K562 (cell line): ENCODE measurements at regions not wholly inside any gene's neighbourhood (a gene's known extent, or its start where the extent isn't known, plus 50 kb on each side); places are given as distances from the start of the nearest gene placed in this dataset.

Experiments
- ATAC-seq: fragments of 200-7000 bp; cut with Tn5 transposase; 3 replicates; pipeline ENCODE4 v1.9.1; 2020; ENCODE audit warnings: moderate library complexity
- BruUV-seq: library from RNA; stranded (reverse); fragments of 400-500 nt; replicated peaks from 2 replicates; lab custom pipeline; 2021; lab: Mats Ljungman, UMichigan
- CTCF ChIA-PET: fragments of 300-600 bp; formaldehyde crosslinking; extraction: SDS; loops from one replicate; lab custom pipeline; 2021; ENCODE audit warnings: low intra/inter-chr PET ratio; lab: Yijun Ruan, JAX
- POLR2A ChIA-PET: fragments of 300-600, 350-650 bp; sonication (Branson Sonifier 250); formaldehyde crosslinking; extraction: SDS; loops from one replicate; lab custom pipeline; 2021; ENCODE audit warnings: antibody characterized with exemption, inconsistent platforms; lab: Yijun Ruan, JAX
- DNase-seq, 4 experiments: peaks; one replicate each; pipeline versions ENCODE4 v3.0.0 to v3.0.0-alpha.2; 2011 to 2018; ENCODE audit warnings: low spot score in 3 of 4, mixed read lengths in 3 of 4; ENCODE audit errors: extremely low read depth in 1 of 4
- FAIRE-seq: peaks from 2 replicates; lab custom pipeline; 2011; peaks lifted over from hg19 to GRCh38; lab: Jason Lieb, UNC
- H2AFZ ChIP-seq: 2 replicates; pipeline ENCODE4 v1.6.0; 2011; ENCODE audit warnings: low read depth, low read length, control low read depth, inconsistent platforms
- H3K27ac ChIP-seq: fragments of 200-600 bp; 3 replicates; pipeline ENCODE4 v1.8.0; 2011; ENCODE audit warnings: low read depth, mild to moderate bottlenecking, control low read depth, inconsistent platforms, low read length, moderate library complexity, mixed read lengths; ENCODE audit errors: extremely low read depth
- H3K27me3 ChIP-seq, 2 experiments: fragments of 300-600 bp in 1 of 2; 2 replicates in 1 of 2; 3 replicates in 1 of 2; pipeline versions ENCODE4 v1.6.0 to v1.8.0; 2011; ENCODE audit warnings: inconsistent platforms in 2 of 2, low read length in 2 of 2, mild to moderate bottlenecking in 1 of 2, mixed read lengths in 1 of 2, moderate library complexity in 1 of 2; ENCODE audit not compliant: control insufficient read depth in 2 of 2, insufficient read depth in 2 of 2
- H3K36me3 ChIP-seq: fragments of 300-600 bp; 3 replicates; pipeline ENCODE4 v1.8.0; 2011; ENCODE audit warnings: mild to moderate bottlenecking, low read length, inconsistent platforms; ENCODE audit not compliant: control insufficient read depth, insufficient read depth
- H3K4me1 ChIP-seq, 2 experiments: fragments of 200-600 bp in 1 of 2; replicated peaks in 1 of 2; 2 replicates in 1 of 2; 3 replicates in 1 of 2; pipeline versions ENCODE4 v1.5.1 to v1.8.0; 2011; ENCODE audit warnings: inconsistent platforms in 2 of 2, low read length in 2 of 2, mild to moderate bottlenecking in 1 of 2, mixed read lengths in 1 of 2, moderate library complexity in 1 of 2; ENCODE audit not compliant: control insufficient read depth in 2 of 2, insufficient read depth in 2 of 2
- H3K4me2 ChIP-seq: 2 replicates; pipeline ENCODE4 v1.6.1; 2011; ENCODE audit warnings: low read length, control low read depth, inconsistent platforms, mixed read lengths; ENCODE audit not compliant: insufficient read depth
- H3K4me3 ChIP-seq: fragments of 200-600 bp; sonication (generic), shearing (Covaris generic); 2 replicates; pipeline ENCODE4 v1.5.1; 2016; ENCODE audit warnings: control low read depth, inconsistent platforms
- H3K79me2 ChIP-seq: fragments of 200-600 bp; 3 replicates; pipeline ENCODE4 v1.8.0; 2011; ENCODE audit warnings: low read length, inconsistent platforms; ENCODE audit not compliant: control insufficient read depth, insufficient read depth
- H3K9ac ChIP-seq, 2 experiments: 2 replicates each; pipeline versions ENCODE4 v1.6.0 to v1.6.1; 2011; ENCODE audit warnings: low read depth in 2 of 2, low read length in 2 of 2, control low read depth in 1 of 2, inconsistent platforms in 1 of 2, mild to moderate bottlenecking in 1 of 2, mixed read lengths in 1 of 2; ENCODE audit not compliant: insufficient read depth in 1 of 2
- H3K9me1 ChIP-seq: one replicate; pipeline ENCODE4 v1.6.0; 2011; ENCODE audit warnings: inconsistent platforms, mild to moderate bottlenecking, low read length, moderate library complexity; ENCODE audit not compliant: control insufficient read depth, insufficient read depth
- H3K9me3 ChIP-seq: replicated peaks from 2 replicates; pipeline ENCODE4 v1.5.1; 2011; ENCODE audit warnings: low read depth, low read length, inconsistent platforms; ENCODE audit not compliant: control insufficient read depth, insufficient read depth
- H4K20me1 ChIP-seq: replicated peaks from 2 replicates; pipeline ENCODE4 v1.6.1; 2011; ENCODE audit warnings: low read length, inconsistent platforms, mixed read lengths; ENCODE audit not compliant: control insufficient read depth, insufficient read depth
- MIER1 ChIP-seq: fragments of 450-650 bp; IDR thresholded peaks from 2 replicates; pipeline ENCODE4 v1.6.1; 2016; ENCODE audit warnings: antibody characterized with exemption, mild to moderate bottlenecking, low read depth
- MXI1 ChIP-seq: IDR thresholded peaks from 2 replicates; pipeline ENCODE4 v1.6.1; 2011; ENCODE audit warnings: low read depth, mild to moderate bottlenecking, improper control_type of control experiment, low read length
- NR2F6 ChIP-seq: fragments of 450-650 bp; formaldehyde crosslinking; IDR thresholded peaks from 2 replicates; pipeline ENCODE4 v1.4.0; 2020; ENCODE audit warnings: mild to moderate bottlenecking
- TCFL5 ChIP-seq: fragments of 250-450 bp; sonication (Bioruptor Pico); conservative IDR thresholded peaks from 2 replicates; pipeline ENCODE4 v1.6.1; 2021; ENCODE audit warnings: mild to moderate bottlenecking, moderate library complexity, matching md5 sums
- ZNF282 ChIP-seq: sonication (generic); formaldehyde crosslinking; IDR thresholded peaks from 2 replicates; pipeline ENCODE4 v1.8.1; 2023; ENCODE audit warnings: missing genetic modification reagents
- WGBS: fragments of 100-300 bp; shearing (Covaris generic); methylation state at CpG from one replicate; pipeline ENCODE4 v1.1.6; 2016; ENCODE audit warnings: low coverage, mixed read lengths; ENCODE audit not compliant: insufficient coverage; ENCODE audit errors: missing lambda C conversion rate; 5-methylcytosine and 5-hydroxymethylcytosine counted together
- in situ Hi-C: fragments of 300-500 bp; cut with MboI; formaldehyde crosslinking; loops from 4 replicates; pipeline ENCODE4 v1.15.0; 2018; ENCODE audit warnings: inconsistent platforms, mixed read lengths
- intact Hi-C: fragments of 100-400 bp; cut with micrococcal nuclease; formaldehyde crosslinking; loops from 2 replicates; pipeline ENCODE4 v1.14.2; 2022
- TF ChIP-seq, protein P1 (sequence below): fragments of 250-450 bp; sonication (Bioruptor Pico); IDR thresholded peaks from 2 replicates; pipeline ENCODE4 v1.5.0; 2021; ENCODE audit warnings: mild to moderate bottlenecking, borderline replicate concordance

DNA sequence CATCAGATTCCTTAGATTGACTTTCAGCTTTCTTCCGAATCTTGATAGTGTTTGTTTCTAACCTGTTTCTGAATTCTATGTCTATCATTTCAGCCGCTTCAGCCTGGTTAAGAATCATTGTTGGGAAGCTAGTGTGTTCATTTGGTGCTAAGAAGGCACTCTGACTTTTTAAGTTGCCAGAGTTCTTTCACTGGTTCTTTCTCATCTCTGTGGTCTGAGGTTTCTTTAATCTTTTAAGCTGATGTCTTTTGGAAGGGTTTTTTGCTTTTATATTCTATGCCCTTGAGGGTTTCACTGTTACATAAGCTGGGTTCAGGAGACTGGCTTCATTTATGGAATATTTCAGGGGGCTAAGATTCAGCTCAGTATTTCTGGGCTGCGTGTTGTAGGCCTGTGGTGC lies 104.5 kb upstream of the PRSS58 start:
- Histone ChIP-seq H4K20me1 (no peaks in the 10 kb centered on the region), H3K9me1 (no peaks in the 10 kb centered on the region), H3K9ac (no peak overlapping the region), H3K4me3 (no peak overlapping the region), H3K9me3 (no peaks in the 10 kb centered on the region), H3K36me3 (no peaks in the 10 kb centered on the region), H2AFZ (no peak overlapping the region), H3K4me1 (no peaks in the 10 kb centered on the region), H3K4me2 (no peak overlapping the region), H3K79me2 (no peaks in the 10 kb centered on the region), H3K27ac (no peak overlapping the region), H3K27me3 (no peaks in the 10 kb centered on the region)
- ChIA-PET CTCF (no interaction called here), POLR2A (interaction anchor here (1.2 kb wide), 1 partner anchor 11 kb away, joined by 5 read pairs; no protein-coding TSS in a partner anchor)
- TF ChIP-seq ZNF282 (CRISPR knock-in tag) (no peak), MXI1 (no peak)
- FAIRE-seq (no peak), DNase-seq (no peak), ATAC-seq (no peak)
- no TSS peak for BruUV-seq
- intact Hi-C loops (no loop called here), in situ Hi-C loops (no loop called here)
- 0% methylated on average over 3 of the region's 3 CpGs for WGBS

DNA sequence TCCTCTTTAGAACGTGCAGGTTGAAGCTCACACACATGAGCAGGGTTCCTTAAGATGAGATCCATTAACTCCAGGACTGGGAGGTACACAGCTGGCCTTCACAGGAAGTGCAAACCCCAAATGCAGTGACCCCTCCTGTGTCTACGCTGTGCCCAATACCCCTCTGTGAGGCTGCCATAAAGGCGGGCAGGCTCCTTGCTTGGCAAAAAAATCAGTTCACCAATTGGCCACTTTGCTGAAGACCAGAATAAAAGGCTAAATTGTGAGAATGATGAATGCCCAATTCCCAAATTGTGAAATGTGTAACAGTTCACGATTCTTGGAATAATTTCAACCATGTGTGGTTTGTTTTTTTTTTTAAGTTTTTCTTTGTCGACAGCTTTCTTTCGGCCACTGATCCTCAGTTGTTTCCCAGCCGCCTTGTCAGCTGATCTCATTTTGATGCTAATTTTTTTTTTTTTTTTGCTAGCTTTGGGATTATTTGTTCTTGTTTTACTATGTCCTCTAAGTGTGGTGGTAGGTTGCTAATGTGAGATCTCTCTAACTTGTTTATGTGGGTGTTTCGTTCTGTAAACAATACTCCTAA lies 101.9 kb upstream of the PRSS58 start:
- BruUV-seq: no TSS peak
- H3K27ac ChIP-seq: no peak overlapping the region
- H3K36me3 ChIP-seq: no peaks in the 10 kb centered on the region
- ChIA-PET POLR2A (no interaction called here), CTCF (no interaction called here)
- H2AFZ ChIP-seq: no peak overlapping the region
- H3K9me1 ChIP-seq: no peaks in the 10 kb centered on the region
- DNase-seq: no peak
- no peaks in the 10 kb centered on the region for H3K4me1 ChIP-seq
- no peak for ATAC-seq
- no peak overlapping the region for H3K4me3 ChIP-seq
- no peaks in the 10 kb centered on the region for H3K27me3 ChIP-seq
- no peak for FAIRE-seq
- H3K9ac ChIP-seq: no peak overlapping the region
- H3K9me3 ChIP-seq: no peaks in the 10 kb centered on the region
- H4K20me1 ChIP-seq: no peaks in the 10 kb centered on the region
- H3K4me2 ChIP-seq: no peak overlapping the region
- no peaks in the 10 kb centered on the region for H3K79me2 ChIP-seq
- intact Hi-C loops: no loop called here
- under 1% methylated on average over 8 of the region's 8 CpGs for WGBS
- in situ Hi-C loops: no loop called here
- no peak for TF ChIP-seq MIER1
- TF ChIP-seq, protein P1, sequence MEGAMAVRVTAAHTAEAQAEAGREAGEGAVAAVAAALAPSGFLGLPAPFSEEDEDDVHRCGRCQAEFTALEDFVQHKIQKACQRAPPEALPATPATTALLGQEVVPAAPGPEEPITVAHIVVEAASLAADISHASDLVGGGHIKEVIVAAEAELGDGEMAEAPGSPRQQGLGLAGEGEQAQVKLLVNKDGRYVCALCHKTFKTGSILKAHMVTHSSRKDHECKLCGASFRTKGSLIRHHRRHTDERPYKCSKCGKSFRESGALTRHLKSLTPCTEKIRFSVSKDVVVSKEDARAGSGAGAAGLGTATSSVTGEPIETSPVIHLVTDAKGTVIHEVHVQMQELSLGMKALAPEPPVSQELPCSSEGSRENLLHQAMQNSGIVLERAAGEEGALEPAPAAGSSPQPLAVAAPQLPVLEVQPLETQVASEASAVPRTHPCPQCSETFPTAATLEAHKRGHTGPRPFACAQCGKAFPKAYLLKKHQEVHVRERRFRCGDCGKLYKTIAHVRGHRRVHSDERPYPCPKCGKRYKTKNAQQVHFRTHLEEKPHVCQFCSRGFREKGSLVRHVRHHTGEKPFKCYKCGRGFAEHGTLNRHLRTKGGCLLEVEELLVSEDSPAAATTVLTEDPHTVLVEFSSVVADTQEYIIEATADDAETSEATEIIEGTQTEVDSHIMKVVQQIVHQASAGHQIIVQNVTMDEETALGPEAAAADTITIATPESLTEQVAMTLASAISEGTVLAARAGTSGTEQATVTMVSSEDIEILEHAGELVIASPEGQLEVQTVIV (CRISPR knock-in tag): no peak
- TF ChIP-seq NR2F6 (CRISPR knock-in tag): no peak
- no peak for TF ChIP-seq TCFL5 (CRISPR knock-in tag)
